HepG2 (cell line): ENCODE measurements at regions not wholly inside any gene's neighbourhood (a gene's known extent, or its start where the extent isn't known, plus 50 kb on each side); places are given as distances from the start of the nearest gene placed in this dataset.

Source experiments
- ATAC-seq: fragments of 200-7000 bp; cut with Tn5 transposase; 3 replicates; pipeline ENCODE4 v1.9.1; 2020; ENCODE audit warnings: mild to moderate bottlenecking, moderate library complexity
- BruUV-seq: library from RNA; stranded (reverse); fragments of 400-500 nt; replicated peaks from 2 replicates; lab custom pipeline; 2021; lab: Mats Ljungman, UMichigan
- CTCF ChIA-PET: fragments of 300-600 bp; formaldehyde crosslinking; extraction: SDS; loops from one replicate; lab custom pipeline; 2021; ENCODE audit warnings: low total read pairs, inconsistent platforms, low intra/inter-chr PET ratio; lab: Yijun Ruan, JAX
- POLR2A ChIA-PET: fragments of 350-600 bp; sonication (Branson Sonifier 250); formaldehyde crosslinking; loops from one replicate; lab custom pipeline; 2020; ENCODE audit warnings: antibody characterized with exemption, inconsistent platforms; lab: Yijun Ruan, JAX
- DNase-seq: peaks from one replicate; pipeline ENCODE4 v3.0.0-alpha.2; 2015; ENCODE audit warnings: low spot score
- FAIRE-seq: peaks from 3 replicates; lab custom pipeline; 2011; peaks lifted over from hg19 to GRCh38; lab: Jason Lieb, UNC
- H2AFZ ChIP-seq: one replicate; pipeline ENCODE4 v1.6.1; 2011; ENCODE audit warnings: low read length, inconsistent platforms
- H3K27ac ChIP-seq: fragments of 300-600 bp; 3 replicates; pipeline ENCODE4 v1.8.0; 2011; ENCODE audit warnings: mixed run types, mild to moderate bottlenecking, mixed read lengths, low read length, inconsistent platforms; ENCODE audit not compliant: insufficient read depth; ENCODE audit errors: extremely low read length
- H3K27me3 ChIP-seq, 2 experiments: fragments of 200-600 bp in 1 of 2; 2 replicates in 1 of 2; 3 replicates in 1 of 2; pipeline versions ENCODE4 v1.6.0 to v1.8.0; 2011; ENCODE audit warnings: low read length in 2 of 2, mild to moderate bottlenecking in 2 of 2, moderate library complexity in 2 of 2, inconsistent platforms in 1 of 2; ENCODE audit not compliant: insufficient read depth in 2 of 2, control insufficient read depth in 1 of 2
- H3K36me3 ChIP-seq, 2 experiments: fragments of 200-600 bp in 1 of 2; replicated peaks in 1 of 2; 2 replicates in 1 of 2; 3 replicates in 1 of 2; pipeline versions ENCODE4 v1.5.1 to v1.8.0; 2011; ENCODE audit warnings: low read length in 2 of 2, inconsistent platforms in 1 of 2; ENCODE audit not compliant: insufficient read depth in 2 of 2, control insufficient read depth in 1 of 2
- H3K4me1 ChIP-seq: 2 replicates; pipeline ENCODE4 v1.5.1; 2012; ENCODE audit warnings: low read length, inconsistent platforms; ENCODE audit not compliant: insufficient read depth
- H3K4me2 ChIP-seq: 2 replicates; pipeline ENCODE4 v1.6.0; 2011; ENCODE audit warnings: low read depth, low read length, inconsistent platforms
- H3K4me3 ChIP-seq, 3 experiments: fragments of 200-600 bp in 1 of 3; sonication (generic), shearing (Covaris generic) in 1 of 3; replicated peaks in 1 of 3; 2 replicates each; pipeline ENCODE4 v1.5.1; 2011 to 2016; ENCODE audit warnings: low read length in 3 of 3, inconsistent platforms in 2 of 3, low read depth in 2 of 3, mild to moderate bottlenecking in 2 of 3, control low read depth in 1 of 3, mixed read lengths in 1 of 3; ENCODE audit not compliant: insufficient read depth in 1 of 3
- H3K79me2 ChIP-seq: one replicate; pipeline ENCODE4 v1.6.1; 2011; ENCODE audit warnings: low read length, inconsistent platforms; ENCODE audit not compliant: insufficient read depth
- H3K9ac ChIP-seq: 2 replicates; pipeline ENCODE4 v1.6.0; 2011; ENCODE audit warnings: mild to moderate bottlenecking, low read depth, low read length, inconsistent platforms; ENCODE audit not compliant: insufficient read depth
- H3K9me3 ChIP-seq: 2 replicates; pipeline ENCODE4 v1.5.1; 2012; ENCODE audit warnings: mild to moderate bottlenecking, low read length
- H4K20me1 ChIP-seq: 2 replicates; pipeline ENCODE4 v1.6.0; 2011; ENCODE audit warnings: inconsistent platforms, mild to moderate bottlenecking, low read length, moderate library complexity; ENCODE audit not compliant: insufficient read depth
- CCDC6 ChIP-seq: sonication (generic); formaldehyde crosslinking; IDR thresholded peaks from 2 replicates; pipeline ENCODE4 v1.8.1; 2022; ENCODE audit warnings: mild to moderate bottlenecking, missing genetic modification reagents, moderate library complexity
- HBP1 ChIP-seq: IDR thresholded peaks from 2 replicates; pipeline ENCODE4 v1.6.1; 2016; ENCODE audit warnings: low read depth, control low read depth
- HDAC6 ChIP-seq: fragments of 200-600 bp; sonication (generic); IDR thresholded peaks from 2 replicates; pipeline ENCODE4 v1.7.0; 2017; ENCODE audit warnings: mild to moderate bottlenecking, antibody characterized with exemption, low read length, low read depth
- KLF9 ChIP-seq: IDR thresholded peaks from 2 replicates; pipeline ENCODE4 v1.6.1; 2016; ENCODE audit warnings: low read depth
- SYNCRIP ChIP-seq: fragments of 200-400 bp; formaldehyde crosslinking; IDR thresholded peaks from 2 replicates; pipeline ENCODE4 v1.6.1; 2018; ENCODE audit warnings: mild to moderate bottlenecking, low read depth, low read length; ENCODE audit not compliant: insufficient read depth
- TCF12 ChIP-seq, 2 experiments: fragments of 450-650 bp in 1 of 2; sonication (generic) in 1 of 2; formaldehyde crosslinking in 1 of 2; IDR thresholded peaks; 2 replicates each; pipeline versions ENCODE4 v1.6.1 to v1.8.0; 2017 to 2022; ENCODE audit warnings: antibody characterized with exemption in 1 of 2, mild to moderate bottlenecking in 1 of 2, missing genetic modification reagents in 1 of 2, moderate library complexity in 1 of 2
- TEAD3 ChIP-seq: optimal IDR thresholded peaks from 2 replicates; pipeline ENCODE3; 2016; ENCODE audit warnings: borderline replicate concordance
- ZNF17 ChIP-seq: sonication (generic); formaldehyde crosslinking; IDR thresholded peaks from 2 replicates; pipeline ENCODE4 v1.5.0; 2020; ENCODE audit warnings: mild to moderate bottlenecking, missing genetic modification reagents
- WGBS: methylation state at CpG from one replicate; pipeline ENCODE4 v1.1.6; 2017; ENCODE audit warnings: low lambda C conversion rate; 5-methylcytosine and 5-hydroxymethylcytosine counted together
- in situ Hi-C: cut with HindIII; loops from 2 replicates; pipeline ENCODE4 v1.10.0; 2017; ENCODE audit warnings: low pct_unique_long_range_greater_than_20kb; ENCODE audit not compliant: extremely low pct_ligation_motif_present
- intact Hi-C: fragments of 100-400 bp; cut with micrococcal nuclease; formaldehyde crosslinking; loops from one replicate; pipeline ENCODE4 v1.10.0; 2022; ENCODE audit not compliant: unreplicated experiment

- TF ChIP-seq HDAC6 (no peak), SYNCRIP (no peak), TEAD3 (CRISPR knock-in tag) (no peak)
Observed at GRCh38 chr4:42237010-42237409, 84.6 kb upstream of the BEND4 start (continued).

GRCh38 chr4:42237451-42237850 lies 85.0 kb upstream of the BEND4 start:
- H3K4me2 ChIP-seq = no peak overlapping the region
- H3K4me1 ChIP-seq = no peaks in the 10 kb centered on the region
- FAIRE-seq = no peak
- in situ Hi-C loops (no loop called here), intact Hi-C loops (no loop called here)
- ChIA-PET CTCF (no interaction called here), POLR2A (no interaction called here)
- no peak for ATAC-seq
- H3K79me2 ChIP-seq = no peaks in the 10 kb centered on the region
- DNase-seq = no peak
- no peaks in the 10 kb centered on the region for H3K36me3 ChIP-seq
- no TSS peak for BruUV-seq
- WGBS = 31% methylated on average over 6 of the region's 6 CpGs
- no peak overlapping the region for H3K27ac ChIP-seq
- no peak overlapping the region for H2AFZ ChIP-seq
- H4K20me1 ChIP-seq = no peaks in the 10 kb centered on the region
- TF ChIP-seq CCDC6 (CRISPR knock-in tag) (no peak), HBP1 (CRISPR knock-in tag) (no peak), KLF9 (no peak), ZNF17 (CRISPR knock-in tag) (no peak), TCF12 (IDR thresholded peaks at IDR 0.05) (no peak), TCF12 (CRISPR knock-in tag; IDR thresholded peaks at IDR 0.05) (no peak)
- no peak overlapping the region for H3K9ac ChIP-seq
- no peaks in the 10 kb centered on the region for H3K9me3 ChIP-seq
- H3K27me3 ChIP-seq = peaks cover 0 to 5% of the 10 kb centered on the region in 2 experiments; a peak in 2 of 5 replicates
- H3K4me3 ChIP-seq = no peak overlapping the region
